Testis (tissue), 2 donors: ENCODE measurements at regions not wholly inside any gene's neighbourhood (a gene's known extent, or its start where the extent isn't known, plus 50 kb on each side); places are given as distances from the start of the nearest gene placed in this dataset.

Experiments used
- DNase-seq: peaks from one replicate; pipeline ENCODE4 v3.0.0-alpha.2; 2019
- H3K27ac ChIP-seq, 2 donors: fragments of 200-600 bp; sonication (generic); one replicate each; pipeline ENCODE4 v1.5.1; 2019
- H3K27me3 ChIP-seq: fragments of 200-600 bp; sonication (generic); one replicate; pipeline ENCODE4 v1.5.1; 2019
- H3K36me3 ChIP-seq: fragments of 200-600 bp; sonication (generic); one replicate; pipeline ENCODE4 v1.5.1; 2017; ENCODE audit warnings: low read depth; ENCODE audit errors: missing control alignments
- H3K4me1 ChIP-seq: fragments of 200-600 bp; sonication (generic); one replicate; pipeline ENCODE4 v1.5.1; 2019
- H3K4me3 ChIP-seq, 2 donors: fragments of 200-600 bp; sonication (generic); one replicate each; pipeline ENCODE4 v1.5.1; 2017 to 2019
- H3K9me3 ChIP-seq: fragments of 200-600 bp; sonication (generic); one replicate; pipeline ENCODE4 v1.5.1; 2017
- POLR2A ChIP-seq: fragments of 450-650 bp; IDR thresholded peaks from one replicate; pipeline ENCODE4 v1.6.1; 2017; ENCODE audit warnings: antibody characterized with exemption, mild to moderate bottlenecking, moderate library complexity
- WGBS, 2 donors: methylation state at CpG; one replicate each; pipeline ENCODE4 v1.1.5; 2018; 5-methylcytosine and 5-hydroxymethylcytosine counted together
- intact Hi-C: fragments of 100-400 bp; cut with DNase I; formaldehyde crosslinking; loops from one replicate; pipeline ENCODE4 v1.15.1; 2023; ENCODE audit warnings: low total_unique reads
- TF ChIP-seq, protein P1 (sequence below), 3 experiments: fragments of 450-650 bp in 2 of 3; fragments of 200-600 bp in 1 of 3; sonication (generic) in 1 of 3; IDR thresholded peaks; one replicate each; pipeline ENCODE4 v1.5.1; 2016 to 2019; ENCODE audit warnings: antibody characterized with exemption in 3 of 3, mild to moderate bottlenecking in 2 of 3, moderate library complexity in 1 of 3

DNA sequence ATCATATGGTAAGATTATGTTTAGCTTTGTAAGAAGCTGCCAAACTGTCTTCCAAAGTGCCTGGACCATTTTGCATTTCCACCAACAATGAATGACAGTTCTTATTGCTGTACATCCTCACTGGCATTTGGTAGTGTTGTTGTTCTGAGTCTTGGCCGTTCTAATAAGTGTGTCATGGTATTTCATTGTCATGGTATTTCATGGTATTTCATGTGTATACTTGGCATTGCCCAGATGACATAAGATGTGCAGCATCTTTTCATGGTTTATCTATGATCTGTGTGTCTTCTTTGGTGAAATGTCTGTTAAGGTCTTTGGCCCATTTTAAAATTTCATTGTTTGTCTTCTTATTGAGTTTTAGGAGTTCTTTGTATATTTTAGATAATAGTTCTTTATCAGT, 224.4 kb downstream of the BCAS1 start:
- 93 to 100% methylated on average over 1 of the region's 1 CpG for WGBS, 2 donors
- no peak overlapping the region for H3K4me3 ChIP-seq
- H3K9me3 ChIP-seq: no peaks in the 10 kb centered on the region
- H3K4me1 ChIP-seq: no peaks in the 10 kb centered on the region
- no peak for TF ChIP-seq POLR2A
- TF ChIP-seq, protein P1, sequence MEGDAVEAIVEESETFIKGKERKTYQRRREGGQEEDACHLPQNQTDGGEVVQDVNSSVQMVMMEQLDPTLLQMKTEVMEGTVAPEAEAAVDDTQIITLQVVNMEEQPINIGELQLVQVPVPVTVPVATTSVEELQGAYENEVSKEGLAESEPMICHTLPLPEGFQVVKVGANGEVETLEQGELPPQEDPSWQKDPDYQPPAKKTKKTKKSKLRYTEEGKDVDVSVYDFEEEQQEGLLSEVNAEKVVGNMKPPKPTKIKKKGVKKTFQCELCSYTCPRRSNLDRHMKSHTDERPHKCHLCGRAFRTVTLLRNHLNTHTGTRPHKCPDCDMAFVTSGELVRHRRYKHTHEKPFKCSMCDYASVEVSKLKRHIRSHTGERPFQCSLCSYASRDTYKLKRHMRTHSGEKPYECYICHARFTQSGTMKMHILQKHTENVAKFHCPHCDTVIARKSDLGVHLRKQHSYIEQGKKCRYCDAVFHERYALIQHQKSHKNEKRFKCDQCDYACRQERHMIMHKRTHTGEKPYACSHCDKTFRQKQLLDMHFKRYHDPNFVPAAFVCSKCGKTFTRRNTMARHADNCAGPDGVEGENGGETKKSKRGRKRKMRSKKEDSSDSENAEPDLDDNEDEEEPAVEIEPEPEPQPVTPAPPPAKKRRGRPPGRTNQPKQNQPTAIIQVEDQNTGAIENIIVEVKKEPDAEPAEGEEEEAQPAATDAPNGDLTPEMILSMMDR (IDR thresholded peaks at IDR 0.05): no peak
- DNase-seq: no peak
- no peak overlapping the region for H3K27ac ChIP-seq
- intact Hi-C loops: no loop called here
- H3K36me3 ChIP-seq: no peaks in the 10 kb centered on the region
- H3K27me3 ChIP-seq: no peaks in the 10 kb centered on the region

- H3K4me3 ChIP-seq: no peak overlapping the region
- intact Hi-C loops: no loop called here
- TF ChIP-seq, protein P1 (IDR thresholded peaks at IDR 0.05): no peak
- no peak for TF ChIP-seq POLR2A
- no peaks in the 10 kb centered on the region for H3K36me3 ChIP-seq
- WGBS, 2 donors: 88 to 90% methylated on average over 8 of the region's 8 CpGs
- no peak overlapping the region for H3K27ac ChIP-seq
- H3K9me3 ChIP-seq: no peaks in the 10 kb centered on the region
- H3K27me3 ChIP-seq: no peaks in the 10 kb centered on the region
- no peaks in the 10 kb centered on the region for H3K4me1 ChIP-seq
- no peak for DNase-seq
These were observed 226.1 kb downstream of the BCAS1 start for GRCh38 chr20:53844259-53844658.

DNA sequence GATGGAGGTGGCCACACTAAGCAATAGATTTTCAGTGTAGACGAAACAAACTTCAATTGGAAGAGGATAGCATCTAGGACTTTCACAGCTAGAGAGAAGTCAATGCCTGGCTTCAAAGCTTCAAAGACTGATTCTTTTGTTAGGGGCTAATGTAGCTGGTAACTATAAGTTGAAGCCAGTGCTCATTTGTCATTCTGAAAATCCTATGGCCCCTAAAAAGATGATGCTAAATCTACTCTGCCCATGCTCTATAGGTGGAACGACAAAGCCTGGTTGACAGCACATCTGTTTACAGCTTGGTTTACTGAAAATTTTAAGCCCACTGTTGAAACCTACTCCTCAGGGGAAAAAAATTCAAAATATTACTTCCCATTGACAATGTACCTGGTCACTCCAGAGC, 226.7 kb downstream of the BCAS1 start:
- H3K36me3 ChIP-seq: no peaks in the 10 kb centered on the region
- no peak for DNase-seq
- no peaks in the 10 kb centered on the region for H3K27me3 ChIP-seq
- no peak overlapping the region for H3K4me3 ChIP-seq
- no peaks in the 10 kb centered on the region for H3K9me3 ChIP-seq
- intact Hi-C loops: no loop called here
- no peaks in the 10 kb centered on the region for H3K4me1 ChIP-seq
- TF ChIP-seq POLR2A: no peak
- TF ChIP-seq, protein P1 (IDR thresholded peaks at IDR 0.05): no peak
- H3K27ac ChIP-seq: no peak overlapping the region
- WGBS, 2 donors: 92 to 97% methylated on average over 2 of the region's 2 CpGs

GRCh38 chr20:53842301-53843099, 227.9 kb downstream of the BCAS1 start:
- Histone ChIP-seq H3K27me3 (no peaks in the 10 kb centered on the region), H3K27ac (no peak overlapping the region), H3K4me1 (no peaks in the 10 kb centered on the region), H3K4me3 (no peak overlapping the region), H3K9me3 (no peaks in the 10 kb centered on the region), H3K36me3 (no peaks in the 10 kb centered on the region)
- no peak for TF ChIP-seq POLR2A
- TF ChIP-seq, protein P1 (IDR thresholded peaks at IDR 0.05): no peak
- 100% methylated on average over 1 of the region's 1 CpG for WGBS, 2 donors
- intact Hi-C loops: no loop called here
- DNase-seq: no peak

DNA sequence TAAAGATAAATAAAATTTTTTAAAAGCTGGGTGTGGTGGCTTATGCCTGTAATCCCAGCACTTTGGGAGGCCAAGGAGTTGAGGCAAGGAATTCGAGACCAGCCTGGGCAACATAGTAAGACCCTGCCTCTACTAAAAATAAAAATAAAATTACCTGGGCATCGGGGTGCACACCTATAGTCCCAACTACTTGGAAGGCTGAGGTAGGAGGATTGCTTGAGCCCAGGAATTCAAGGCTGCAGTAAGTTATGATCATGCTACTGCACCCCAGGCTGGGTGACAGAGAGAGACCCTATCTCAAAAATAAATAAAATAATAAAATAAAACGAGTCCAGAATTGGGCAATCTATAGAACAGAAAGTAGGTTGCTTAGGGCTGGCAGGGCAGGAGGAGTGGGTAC, 228.7 kb downstream of the BCAS1 start:
- H3K27me3 ChIP-seq: no peaks in the 10 kb centered on the region
- no peaks in the 10 kb centered on the region for H3K36me3 ChIP-seq
- H3K27ac ChIP-seq: no peak overlapping the region
- intact Hi-C loops: no loop called here
- H3K9me3 ChIP-seq: no peaks in the 10 kb centered on the region
- no peak overlapping the region for H3K4me3 ChIP-seq
- H3K4me1 ChIP-seq: no peaks in the 10 kb centered on the region
- 62 to 77% methylated on average over 3 of the region's 3 CpGs for WGBS, 2 donors
- TF ChIP-seq, protein P1 (IDR thresholded peaks at IDR 0.05): no peak
- TF ChIP-seq POLR2A: no peak
- no peak for DNase-seq
